HCT116 (cell line): ENCODE measurements at regions not wholly inside any gene's neighbourhood (a gene's known extent, or its start where the extent isn't known, plus 50 kb on each side); places are given as distances from the start of the nearest gene placed in this dataset.

Source experiments
- ATAC-seq: fragments of 200-7000 bp; cut with Tn5 transposase; 2 replicates; pipeline ENCODE4 v1.9.1; 2020; ENCODE audit warnings: mild to moderate bottlenecking, moderate library complexity
- BruUV-seq: library from RNA; stranded (reverse); fragments of 400-500 nt; replicated peaks from 2 replicates; lab custom pipeline; 2021; lab: Mats Ljungman, UMichigan
- CTCF ChIA-PET: fragments of 300-600 bp; sonication (Branson Sonifier 250); formaldehyde crosslinking; loops from one replicate; lab custom pipeline; 2021; ENCODE audit warnings: antibody characterized with exemption; lab: Charles Lee
- POLR2A ChIA-PET: fragments of 300-600, 350-600 bp; sonication (Branson Sonifier 250); formaldehyde crosslinking; loops from one replicate; lab custom pipeline; 2021; ENCODE audit warnings: antibody characterized with exemption; lab: Charles Lee
- RAD21 ChIA-PET, 2 experiments: fragments of 300-600 bp; sonication (Branson Sonifier 250); formaldehyde crosslinking; loops; one replicate each; lab custom pipeline; 2023; ENCODE audit warnings: low total read pairs in 2 of 2; ENCODE audit not compliant: uncharacterized antibody in 2 of 2, unreplicated experiment in 2 of 2, low non-redundant PET in 1 of 2; lab: Charles Lee
- DNase-seq: peaks from one replicate; pipeline ENCODE4 v3.0.0-alpha.2; 2010; ENCODE audit warnings: low read depth, low spot score
- H2AFZ ChIP-seq: fragments of 200-600 bp; shearing (Covaris generic), sonication (generic); 2 replicates; pipeline ENCODE4 v1.6.1; 2017; ENCODE audit warnings: low read depth, mixed run types, mixed read lengths, antibody characterized with exemption, low read length; ENCODE audit not compliant: poor library complexity, severe bottlenecking
- H3K27ac ChIP-seq: 2 replicates; pipeline ENCODE4 v1.5.1; 2012; ENCODE audit warnings: low read depth, low read length
- H3K27me3 ChIP-seq: fragments of 200-600 bp; sonication (generic); 2 replicates; pipeline ENCODE4 v1.6.1; 2016; ENCODE audit warnings: mixed run types, low read length, mixed read lengths; ENCODE audit not compliant: insufficient read depth
- H3K36me3 ChIP-seq, 2 experiments: fragments of 200-500 bp in 1 of 2; fragments of 200-600 bp in 1 of 2; sonication (Bioruptor generic) in 1 of 2; sonication (generic) in 1 of 2; 2 replicates each; pipeline versions ENCODE4 v1.5.1 to v1.6.1; 2014 to 2016; ENCODE audit warnings: low read length in 2 of 2, inconsistent platforms in 1 of 2, mixed read lengths in 1 of 2, mixed run types in 1 of 2; ENCODE audit not compliant: insufficient read depth in 2 of 2, control insufficient read depth in 1 of 2
- H3K4me1 ChIP-seq, 2 experiments: fragments of 200-600 bp in 1 of 2; sonication (generic) in 1 of 2; 2 replicates each; pipeline versions ENCODE4 v1.5.1 to v1.6.1; 2012 to 2017; ENCODE audit warnings: low read length in 2 of 2, inconsistent platforms in 1 of 2, mild to moderate bottlenecking in 1 of 2, mixed read lengths in 1 of 2, mixed run types in 1 of 2, moderate library complexity in 1 of 2; ENCODE audit not compliant: insufficient read depth in 2 of 2, control insufficient read depth in 1 of 2
- H3K4me2 ChIP-seq: fragments of 200-600 bp; sonication (generic); 2 replicates; pipeline ENCODE4 v1.6.1; 2017; ENCODE audit warnings: mixed run types, low read length, mixed read lengths
- H3K4me3 ChIP-seq, 2 experiments: fragments of 200-600 bp in 1 of 2; sonication (generic) in 1 of 2; replicated peaks in 1 of 2; 2 replicates each; pipeline ENCODE4 v1.5.1; 2011 to 2016; ENCODE audit warnings: low read length in 2 of 2, control low read depth in 1 of 2, low read depth in 1 of 2, mild to moderate bottlenecking in 1 of 2, mixed read lengths in 1 of 2, mixed run types in 1 of 2
- H3K79me2 ChIP-seq: fragments of 200-600 bp; sonication (generic); 2 replicates; pipeline ENCODE4 v1.6.1; 2017; ENCODE audit warnings: mild to moderate bottlenecking, mixed run types, low read length, moderate library complexity, mixed read lengths; ENCODE audit not compliant: insufficient read depth
- H3K9ac ChIP-seq: fragments of 200-600 bp; sonication (generic); 2 replicates; pipeline ENCODE4 v1.6.1; 2016; ENCODE audit warnings: low read length, mixed read lengths
- H3K9me2 ChIP-seq: fragments of 200-600 bp; sonication (generic), shearing (Covaris generic); 2 replicates; pipeline ENCODE4 v1.6.1; 2017; ENCODE audit warnings: mixed run types, mild to moderate bottlenecking, moderate library complexity; ENCODE audit not compliant: insufficient read depth
- H3K9me3 ChIP-seq, 2 experiments: fragments of 200-500 bp in 1 of 2; fragments of 200-600 bp in 1 of 2; sonication (Bioruptor generic) in 1 of 2; sonication (generic) in 1 of 2; 2 replicates each; pipeline ENCODE4 v1.6.1; 2014 to 2017; ENCODE audit warnings: low read length in 2 of 2, mixed read lengths in 2 of 2, inconsistent platforms in 1 of 2, low read depth in 1 of 2, mild to moderate bottlenecking in 1 of 2, mixed run types in 1 of 2, moderate library complexity in 1 of 2; ENCODE audit not compliant: control insufficient read depth in 1 of 2, insufficient read depth in 1 of 2
- H4K20me1 ChIP-seq: fragments of 200-600 bp; sonication (generic), shearing (Covaris generic); 2 replicates; pipeline ENCODE4 v1.6.1; 2017; ENCODE audit warnings: mixed run types, mild to moderate bottlenecking, moderate library complexity; ENCODE audit not compliant: insufficient read depth
- ATF3 ChIP-seq: IDR thresholded peaks from 2 replicates; pipeline ENCODE4 v1.6.1; 2012
- CEBPB ChIP-seq: IDR thresholded peaks from 2 replicates; pipeline ENCODE4 v1.6.1; 2012; ENCODE audit warnings: low read depth
- EGR1 ChIP-seq: IDR thresholded peaks from 2 replicates; pipeline ENCODE4 v1.6.1; 2012; ENCODE audit warnings: low read depth
- EZH2 ChIP-seq: fragments of 200-600 bp; sonication (generic); IDR thresholded peaks from 2 replicates; pipeline ENCODE4 v1.6.1; 2017; ENCODE audit warnings: antibody characterized with exemption, mixed run types
- JUND ChIP-seq: IDR thresholded peaks from 2 replicates; pipeline ENCODE4 v1.6.1; 2012
- MAX ChIP-seq: IDR thresholded peaks from 2 replicates; pipeline ENCODE4 v1.6.1; 2012
- POLR2A ChIP-seq: IDR thresholded peaks from 2 replicates; pipeline ENCODE4 v1.7.0; 2011; ENCODE audit warnings: borderline replicate concordance; ENCODE audit not compliant: insufficient read depth, insufficient read length; ENCODE audit errors: extremely low read depth
- POLR2AphosphoS5 ChIP-seq: IDR thresholded peaks from 2 replicates; pipeline ENCODE4 v1.6.1; 2011; ENCODE audit warnings: mild to moderate bottlenecking, low read depth, low read length, moderate library complexity
- RAD21 ChIP-seq: IDR thresholded peaks from 2 replicates; pipeline ENCODE4 v1.6.1; 2012; ENCODE audit warnings: low read depth, mild to moderate bottlenecking
- REST ChIP-seq: IDR thresholded peaks from 2 replicates; pipeline ENCODE4 v1.6.1; 2012; ENCODE audit warnings: low read depth
- SIN3A ChIP-seq: IDR thresholded peaks from 2 replicates; pipeline ENCODE4 v1.6.1; 2012; ENCODE audit warnings: low read depth
- SP1 ChIP-seq: IDR thresholded peaks from 2 replicates; pipeline ENCODE4 v1.6.1; 2012; ENCODE audit warnings: low read depth
- YY1 ChIP-seq: IDR thresholded peaks from 2 replicates; pipeline ENCODE4 v1.6.1; 2011; ENCODE audit warnings: low read length, low read depth, moderate library complexity, mild to moderate bottlenecking; ENCODE audit not compliant: insufficient replicate concordance; ENCODE audit errors: extremely low read depth
- ZFX ChIP-seq: fragments of 450-650 bp; IDR thresholded peaks from 2 replicates; pipeline ENCODE4 v1.6.1; 2017
- ZNF274 ChIP-seq: fragments of 200-500 bp; sonication (Bioruptor generic); IDR thresholded peaks from 2 replicates; pipeline ENCODE4 v1.6.1; 2014; ENCODE audit warnings: mild to moderate bottlenecking, low read depth, low read length, inconsistent platforms
- intact Hi-C: fragments of 100-400 bp; cut with micrococcal nuclease; formaldehyde crosslinking; loops from 2 replicates; pipeline ENCODE4 v1.10.0; 2022

GRCh38 chr3:82364827-82365226, 603.4 kb upstream of the GBE1 start:
- H3K4me3 ChIP-seq = no peak overlapping the region
- no peak overlapping the region for H3K9ac ChIP-seq
- no peak overlapping the region for H2AFZ ChIP-seq
- H3K27me3 ChIP-seq = no peaks in the 10 kb centered on the region
- ChIA-PET POLR2A (no interaction called here), CTCF (no interaction called here), RAD21 (no interaction called here)
- no peaks in the 10 kb centered on the region; a peak in 1 of 4 replicates for H3K9me3 ChIP-seq
- H3K27ac ChIP-seq = no peak overlapping the region
- TF ChIP-seq POLR2AphosphoS5 (no peak), POLR2A (no peak), ATF3 (no peak), JUND (no peak), REST (no peak), MAX (no peak), CEBPB (no peak)
- no peaks in the 10 kb centered on the region for H3K36me3 ChIP-seq
- H3K4me1 ChIP-seq = no peaks in the 10 kb centered on the region
- no peak overlapping the region for H3K4me2 ChIP-seq
- no peaks in the 10 kb centered on the region for H4K20me1 ChIP-seq
- DNase-seq (no peak), ATAC-seq (no peak)
- H3K9me2 ChIP-seq = no peaks in the 10 kb centered on the region
- intact Hi-C loops = no loop called here
- BruUV-seq = no TSS peak
- H3K79me2 ChIP-seq = no peaks in the 10 kb centered on the region

GRCh38 chr3:82363131-82363530, 601.7 kb upstream of the GBE1 start:
- TF ChIP-seq RAD21 (no peak), EGR1 (no peak), REST (no peak), SIN3A (no peak), YY1 (no peak), EZH2 (no peak), ZFX (no peak), POLR2A (no peak), ZNF274 (no peak), SP1 (no peak)
- RAD21 ChIA-PET = no interaction called here
- no peaks in the 10 kb centered on the region for H3K36me3 ChIP-seq
- intact Hi-C loops = no loop called here
- H3K4me1 ChIP-seq = no peaks in the 10 kb centered on the region
- ATAC-seq (no peak), DNase-seq (no peak)
- no peak overlapping the region for H3K4me2 ChIP-seq
- CTCF ChIA-PET = no interaction called here
- H4K20me1 ChIP-seq = no peaks in the 10 kb centered on the region
- no peaks in the 10 kb centered on the region for H3K27me3 ChIP-seq
- BruUV-seq = no TSS peak
- H3K4me3 ChIP-seq = no peak overlapping the region
- no peak overlapping the region for H3K9ac ChIP-seq
- no peak overlapping the region for H2AFZ ChIP-seq
- H3K27ac ChIP-seq = no peak overlapping the region
- H3K9me2 ChIP-seq = no peaks in the 10 kb centered on the region
- POLR2A ChIA-PET = no interaction called here
- no peaks in the 10 kb centered on the region for H3K79me2 ChIP-seq
- no peaks in the 10 kb centered on the region; a peak in 1 of 4 replicates for H3K9me3 ChIP-seq
